ENCODE measurements at regions not wholly inside any gene's neighbourhood (a gene's known extent, or its start where the extent isn't known, plus 50 kb on each side); places are given as distances from the start of the nearest gene placed in this dataset.

DNA sequence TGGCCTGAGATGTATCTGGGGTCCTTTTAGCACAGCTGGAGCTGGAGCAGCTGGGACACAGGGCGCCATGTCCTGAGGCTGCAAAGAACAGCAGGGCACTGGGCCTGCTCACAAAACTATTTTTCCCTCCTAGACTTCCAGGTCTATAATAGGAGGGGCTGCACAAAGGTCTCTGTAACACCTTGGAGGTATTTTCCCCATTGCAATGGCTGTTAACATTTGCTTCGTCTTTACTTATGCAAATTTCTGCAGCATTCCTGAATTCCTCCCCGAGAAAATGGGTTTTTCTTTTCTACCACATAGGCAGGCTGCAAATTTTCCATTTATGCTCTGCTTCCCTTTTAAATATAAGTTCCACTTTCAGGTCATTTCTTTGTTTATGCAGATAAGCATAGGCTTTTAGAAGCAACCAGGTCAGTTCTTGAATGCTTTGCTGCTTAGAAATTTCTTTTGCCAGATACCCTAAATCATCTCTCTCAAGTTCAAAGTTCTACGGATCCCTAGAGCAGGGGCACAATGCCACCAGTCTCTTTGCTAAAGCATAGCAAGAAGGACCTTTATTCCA lies 130.8 kb downstream of the PCSK1 start:
- H3K4me2 ChIP-seq, result no peak overlapping the region
- H3K9me2 ChIP-seq (ENCODE audit: insufficient read depth), result no peaks in the 10 kb centered on the region
- H3K36me3 ChIP-seq (ENCODE audit: low read depth), result no peaks in the 10 kb centered on the region
- peaks cover 6% of the 10 kb centered on the region for H3K4me1 ChIP-seq (replicated peaks; ENCODE audit: insufficient read depth)
- no peak overlapping the region for H2AFZ ChIP-seq
- DNase-seq, result no peak
- no peak overlapping the region for H3K4me3 ChIP-seq
- CTCF ChIA-PET, result no interaction called here
- no TSS peak for BruUV-seq (replicated peaks)
- H3K79me2 ChIP-seq (ENCODE audit: low read depth), result no peaks in the 10 kb centered on the region
- POLR2A ChIA-PET (ENCODE audit: unreplicated experiment), result no interaction called here
- intact Hi-C loops (cut with micrococcal nuclease; ENCODE audit: unreplicated experiment), result no loop called here
- peaks cover 3% of the 10 kb centered on the region; the same call in 1 of the 2 replicates for H3K9me3 ChIP-seq (ENCODE audit: insufficient read depth, low read depth)
- H4K20me1 ChIP-seq (ENCODE audit: insufficient read depth), result no peaks in the 10 kb centered on the region
- no peaks in the 10 kb centered on the region for H3K27me3 ChIP-seq (ENCODE audit: insufficient read depth, low read depth)
- H3F3A ChIP-seq (ENCODE audit: insufficient read depth, low read depth), result peaks cover 7% of the 10 kb centered on the region; the same call in 1 of the 2 replicates
- no peak overlapping the region for H3K27ac ChIP-seq
- TF ChIP-seq CTCF (conservative IDR thresholded peaks at IDR 0.05) (no peak), EZH2 (IDR thresholded peaks at IDR 0.05; ENCODE audit: low read depth) (no peak)

DNA sequence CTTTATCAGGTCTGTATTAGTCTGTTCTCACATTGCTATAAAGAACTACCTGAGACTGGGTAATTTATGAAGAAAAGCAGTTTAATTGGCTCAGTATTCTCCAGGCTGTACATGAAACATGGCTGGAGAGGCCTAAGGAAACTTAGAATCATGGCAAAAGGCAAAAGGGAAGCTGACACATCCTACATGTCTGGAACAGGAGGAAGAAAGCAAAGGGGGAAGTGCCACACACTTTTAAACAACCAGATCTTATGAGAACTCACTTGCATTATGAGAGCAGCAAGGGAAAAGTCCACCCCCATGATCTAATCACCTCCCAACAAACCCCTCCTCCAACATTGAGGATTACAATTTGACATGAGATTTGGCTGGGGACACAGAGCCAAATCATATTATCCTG lies 132.1 kb downstream of the PCSK1 start:
- TF ChIP-seq EZH2 (IDR thresholded peaks at IDR 0.05; ENCODE audit: low read depth) (no peak), CTCF (conservative IDR thresholded peaks at IDR 0.05) (no peak)
- CTCF ChIA-PET, result no interaction called here
- intact Hi-C loops (cut with micrococcal nuclease; ENCODE audit: unreplicated experiment), result no loop called here

DNA sequence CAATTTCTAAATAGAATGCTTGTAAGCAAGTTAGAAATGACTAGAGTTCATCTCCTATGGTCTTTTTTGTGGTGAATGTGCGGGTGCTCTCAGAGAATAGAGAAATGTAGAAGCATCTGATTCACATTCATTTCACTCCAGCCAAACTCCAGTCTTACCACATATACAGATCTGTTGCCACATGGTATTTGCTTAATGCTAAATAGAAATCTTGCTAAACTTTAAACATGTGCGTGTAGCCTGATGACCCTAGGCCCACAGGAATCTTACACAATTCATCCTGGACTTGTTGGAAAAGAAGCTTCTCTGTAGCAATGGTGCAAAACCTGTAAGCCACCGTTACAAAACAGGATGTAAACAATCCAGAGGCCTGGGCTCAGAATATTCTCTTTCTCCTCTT lies 135.2 kb downstream of the PCSK1 start:
- Histone ChIP-seq H3K9me2 (ENCODE audit: insufficient read depth) (no peaks in the 10 kb centered on the region), H3K4me2 (peak overlapping the region; percentile 12; the same call in 1 of the 2 replicates), H3K36me3 (ENCODE audit: low read depth) (no peaks in the 10 kb centered on the region), H2AFZ (no peak overlapping the region), H3F3A (ENCODE audit: insufficient read depth, low read depth) (peaks cover 7% of the 10 kb centered on the region; the same call in 1 of the 2 replicates), H3K79me2 (ENCODE audit: low read depth) (no peaks in the 10 kb centered on the region), H4K20me1 (ENCODE audit: insufficient read depth) (no peaks in the 10 kb centered on the region), H3K27me3 (ENCODE audit: insufficient read depth, low read depth) (no peaks in the 10 kb centered on the region), H3K9me3 (ENCODE audit: insufficient read depth, low read depth) (peaks cover 3% of the 10 kb centered on the region; the same call in 1 of the 2 replicates), H3K4me1 (replicated peaks; ENCODE audit: insufficient read depth) (peaks cover 12% of the 10 kb centered on the region), H3K4me3 (no peak overlapping the region), H3K27ac (no peak overlapping the region)
- intact Hi-C loops (cut with micrococcal nuclease; ENCODE audit: unreplicated experiment), result no loop called here
- BruUV-seq (replicated peaks), result no TSS peak
- DNase-seq, result peak in 1 of 2 experiments; percentile 45
- POLR2A ChIA-PET (ENCODE audit: unreplicated experiment), result no interaction called here
- TF ChIP-seq EZH2 (IDR thresholded peaks at IDR 0.05; ENCODE audit: low read depth) (no peak), CTCF (conservative IDR thresholded peaks at IDR 0.05) (no peak)
- CTCF ChIA-PET, result no interaction called here

More for the DNA sequence above, 132.1 kb downstream of the PCSK1 start:
- no TSS peak for BruUV-seq (replicated peaks)
- no peaks in the 10 kb centered on the region for H3K79me2 ChIP-seq (ENCODE audit: low read depth)
- H3K9me3 ChIP-seq (ENCODE audit: insufficient read depth, low read depth), result peaks cover 3% of the 10 kb centered on the region; the same call in 1 of the 2 replicates
- POLR2A ChIA-PET (ENCODE audit: unreplicated experiment), result no interaction called here
- H3K36me3 ChIP-seq (ENCODE audit: low read depth), result no peaks in the 10 kb centered on the region
- no peaks in the 10 kb centered on the region for H4K20me1 ChIP-seq (ENCODE audit: insufficient read depth)
- no peak overlapping the region for H3K4me3 ChIP-seq
- no peak overlapping the region for H2AFZ ChIP-seq
- H3F3A ChIP-seq (ENCODE audit: insufficient read depth, low read depth), result peaks cover 7% of the 10 kb centered on the region; the same call in 1 of the 2 replicates
- H3K27ac ChIP-seq, result no peak overlapping the region
- H3K9me2 ChIP-seq (ENCODE audit: insufficient read depth), result no peaks in the 10 kb centered on the region
- no peak overlapping the region for H3K4me2 ChIP-seq
- DNase-seq, result no peak
- H3K4me1 ChIP-seq (replicated peaks; ENCODE audit: insufficient read depth), result peaks cover 6% of the 10 kb centered on the region
- H3K27me3 ChIP-seq (ENCODE audit: insufficient read depth, low read depth), result no peaks in the 10 kb centered on the region
